ENCODE measurements at regions not wholly inside any gene's neighbourhood (a gene's known extent, or its start where the extent isn't known, plus 50 kb on each side); places are given as distances from the start of the nearest gene placed in this dataset.
"Not testable (repeated sequence)": the region's sequence is repeated elsewhere in the genome, so short reads cannot be mapped to it uniquely, and the experiment has no call there.

DNA sequence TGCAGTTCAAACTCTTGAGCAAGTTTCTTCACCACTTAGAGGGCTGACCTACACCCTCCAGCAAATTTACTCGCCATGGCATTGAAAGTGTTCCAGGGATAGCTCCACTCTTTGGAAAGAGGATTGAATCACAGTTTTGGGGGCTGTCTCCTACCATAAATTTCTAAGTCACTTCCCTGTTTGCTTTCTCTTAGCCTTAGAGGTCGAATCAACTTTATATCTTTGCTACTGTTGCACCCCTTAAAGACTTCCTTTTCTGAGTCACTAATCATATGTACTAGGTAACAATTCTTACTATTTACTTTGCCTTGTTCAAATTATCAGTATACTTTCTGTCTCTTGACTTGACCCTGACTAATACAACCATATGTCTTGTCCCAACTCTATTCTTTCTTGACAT is 1151.8 kb upstream of the ALCAM start:
- intact Hi-C loops (cut with DNase I) = no loop called here

GRCh38 chr3:104219046-104219445 is 1147.7 kb upstream of the ALCAM start:
- WGBS, 2 donors = 67 to 73% methylated on average over 2 of the region's 2 CpGs
- H3K9me3 ChIP-seq; DNase-seq; ATAC-seq; H3K36me3 ChIP-seq (replicated peaks in 1 of 2; ENCODE audit: insufficient read depth in 1 of 2, low read depth in 2 of 2); H3K4me3 ChIP-seq; intact Hi-C loops (cut with DNase I); H3K27me3 ChIP-seq; H3K27ac ChIP-seq; H3K4me1 ChIP-seq: not testable (repeated sequence)

More for the DNA sequence above, 1151.8 kb upstream of the ALCAM start:
- Histone ChIP-seq H3K36me3 (replicated peaks in 1 of 2; ENCODE audit: insufficient read depth in 1 of 2, low read depth in 2 of 2) (no peaks in the 10 kb centered on the region), H3K27me3 (no peaks in the 10 kb centered on the region), H3K27ac (no peak overlapping the region), H3K4me3 (no peak overlapping the region), H3K9me3 (no peaks in the 10 kb centered on the region), H3K4me1 (no peaks in the 10 kb centered on the region)
- no peak for ATAC-seq
- WGBS, 2 donors = 32 to 37% methylated on average over 2 of the region's 2 CpGs
- no peak for DNase-seq
- TF ChIP-seq POLR2A (IDR thresholded peaks at IDR 0.05) (no peak), CTCF (IDR thresholded peaks at IDR 0.05) (no peak)

GRCh38 chr3:104234442-104235194 is 1132.1 kb upstream of the ALCAM start:
- ATAC-seq = no peak
- Histone ChIP-seq H3K4me1 (no peaks in the 10 kb centered on the region), H3K27me3 (no peaks in the 10 kb centered on the region), H3K4me3 (no peak overlapping the region), H3K36me3 (replicated peaks in 1 of 2; ENCODE audit: insufficient read depth in 1 of 2, low read depth in 2 of 2) (no peaks in the 10 kb centered on the region), H3K27ac (no peak overlapping the region), H3K9me3 (no peaks in the 10 kb centered on the region)
- no peak for DNase-seq
- TF ChIP-seq CTCF (IDR thresholded peaks at IDR 0.05) = no peak
- no peak for TF ChIP-seq POLR2A (IDR thresholded peaks at IDR 0.05)
- intact Hi-C loops (cut with DNase I) = no loop called here
- 61% methylated on average over 1 of the region's 1 CpG for WGBS, 2 donors

DNA sequence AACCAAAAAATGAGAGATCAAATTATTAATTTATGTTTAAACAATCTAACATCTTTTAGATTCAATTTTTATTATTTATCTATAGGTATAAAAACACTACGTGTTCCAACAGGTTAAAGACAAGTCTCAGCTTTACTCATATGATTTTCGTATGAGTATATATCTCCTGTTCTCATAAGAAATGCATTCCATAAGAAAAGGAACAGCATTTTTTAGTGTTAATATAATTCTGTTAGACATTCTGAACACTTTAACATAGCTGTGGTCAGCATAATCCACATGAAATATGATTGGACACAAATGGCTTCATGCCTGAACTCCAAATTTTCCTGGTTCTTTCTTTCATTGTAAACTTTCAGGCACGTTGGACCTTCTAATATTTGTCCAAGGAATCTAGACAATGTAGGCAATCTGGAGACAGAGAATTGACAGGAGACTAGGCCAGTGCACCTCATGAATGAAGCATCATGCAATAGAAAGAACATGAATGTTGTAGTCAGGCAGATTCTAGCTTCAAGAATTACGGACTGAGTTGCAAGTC is 1122.0 kb upstream of the ALCAM start:
- intact Hi-C loops (cut with DNase I) = no loop called here
- Histone ChIP-seq H3K4me1 (no peaks in the 10 kb centered on the region), H3K36me3 (replicated peaks in 1 of 2; ENCODE audit: insufficient read depth in 1 of 2, low read depth in 2 of 2) (no peaks in the 10 kb centered on the region), H3K4me3 (no peak overlapping the region), H3K9me3 (peaks cover 0 to 8% (median 0%) of the 10 kb centered on the region in 3 donors), H3K27ac (no peak overlapping the region), H3K27me3 (no peaks in the 10 kb centered on the region)
- ATAC-seq (no peak), DNase-seq (no peak)
- 44 to 49% methylated on average over 4 of the region's 4 CpGs for WGBS, 2 donors
- TF ChIP-seq POLR2A (IDR thresholded peaks at IDR 0.05) (no peak), CTCF (IDR thresholded peaks at IDR 0.05) (no peak)

DNA sequence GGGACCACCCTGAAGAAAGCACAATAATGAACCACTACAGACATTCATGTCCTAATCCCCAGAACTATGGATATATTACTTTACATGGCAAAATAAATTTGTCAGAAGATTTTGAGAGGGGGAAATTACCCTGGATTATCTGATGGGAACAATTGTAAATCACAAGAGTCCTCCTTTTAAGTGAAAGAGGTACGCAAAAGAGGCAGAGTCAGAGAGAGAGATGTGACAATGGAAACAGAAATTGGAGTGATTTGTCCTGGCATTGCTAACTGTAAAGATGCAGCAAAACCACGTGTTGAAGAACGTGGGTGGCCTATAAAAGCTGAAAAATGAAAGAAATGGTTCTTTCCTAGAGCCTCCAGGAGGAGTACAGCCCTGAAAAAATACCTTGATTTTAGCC is 1121.4 kb upstream of the ALCAM start:
- Histone ChIP-seq H3K27me3 (no peaks in the 10 kb centered on the region), H3K36me3 (replicated peaks in 1 of 2; ENCODE audit: insufficient read depth in 1 of 2, low read depth in 2 of 2) (no peaks in the 10 kb centered on the region), H3K9me3 (peaks cover 0 to 8% (median 0%) of the 10 kb centered on the region in 3 donors), H3K4me3 (no peak overlapping the region), H3K27ac (no peak overlapping the region), H3K4me1 (no peaks in the 10 kb centered on the region)
- 52 to 53% methylated on average over 3 of the region's 3 CpGs for WGBS, 2 donors
- intact Hi-C loops (cut with DNase I) = no loop called here
- ATAC-seq (no peak), DNase-seq (no peak)
- TF ChIP-seq CTCF (IDR thresholded peaks at IDR 0.05) (no peak), POLR2A (IDR thresholded peaks at IDR 0.05) (no peak)

All from body of pancreas (tissue), 4 donors.